A673 (cell line): ENCODE measurements at regions not wholly inside any gene's neighbourhood (a gene's known extent, or its start where the extent isn't known, plus 50 kb on each side); places are given as distances from the start of the nearest gene placed in this dataset.

ENCODE experiments used
- EZH2 ChIP-seq: fragments of 200-600 bp; sonication (generic); IDR thresholded peaks from 2 replicates; pipeline ENCODE4 v1.6.1; 2017; ENCODE audit warnings: borderline replicate concordance, low read depth, mild to moderate bottlenecking, mixed read lengths, antibody characterized with exemption, low read length; ENCODE audit not compliant: poor library complexity, severe bottlenecking
- TF ChIP-seq, protein P1 (sequence below): fragments of 300-800, 200-600 bp; sonication (generic); conservative IDR thresholded peaks from 2 replicates; pipeline ENCODE4 v1.5.1; 2017; ENCODE audit warnings: low read depth, mild to moderate bottlenecking, antibody characterized with exemption, low read length, moderate library complexity, mixed read lengths

DNA sequence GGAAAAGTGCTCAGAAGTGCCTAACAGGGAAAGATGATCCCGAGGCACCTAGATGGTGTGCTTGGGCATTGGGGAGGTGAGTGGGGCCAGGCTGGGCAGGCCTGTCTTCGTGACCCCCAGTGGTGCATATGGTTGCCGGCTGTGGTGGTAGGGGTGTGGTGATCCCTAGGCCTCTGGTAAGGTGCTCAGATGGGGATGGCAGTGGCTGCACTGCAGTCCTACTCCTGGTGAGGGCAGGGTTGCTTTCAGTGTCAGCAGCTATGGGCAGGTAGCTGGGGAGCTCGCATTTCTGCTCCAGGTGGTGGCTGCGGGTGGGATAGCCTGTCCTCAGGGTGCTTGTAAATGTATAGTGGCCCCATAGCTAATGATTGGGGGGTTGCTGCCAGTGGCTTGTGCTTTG, 154.0 kb downstream of the RAMP3 start:
- no peak for TF ChIP-seq EZH2
- TF ChIP-seq, protein P1, sequence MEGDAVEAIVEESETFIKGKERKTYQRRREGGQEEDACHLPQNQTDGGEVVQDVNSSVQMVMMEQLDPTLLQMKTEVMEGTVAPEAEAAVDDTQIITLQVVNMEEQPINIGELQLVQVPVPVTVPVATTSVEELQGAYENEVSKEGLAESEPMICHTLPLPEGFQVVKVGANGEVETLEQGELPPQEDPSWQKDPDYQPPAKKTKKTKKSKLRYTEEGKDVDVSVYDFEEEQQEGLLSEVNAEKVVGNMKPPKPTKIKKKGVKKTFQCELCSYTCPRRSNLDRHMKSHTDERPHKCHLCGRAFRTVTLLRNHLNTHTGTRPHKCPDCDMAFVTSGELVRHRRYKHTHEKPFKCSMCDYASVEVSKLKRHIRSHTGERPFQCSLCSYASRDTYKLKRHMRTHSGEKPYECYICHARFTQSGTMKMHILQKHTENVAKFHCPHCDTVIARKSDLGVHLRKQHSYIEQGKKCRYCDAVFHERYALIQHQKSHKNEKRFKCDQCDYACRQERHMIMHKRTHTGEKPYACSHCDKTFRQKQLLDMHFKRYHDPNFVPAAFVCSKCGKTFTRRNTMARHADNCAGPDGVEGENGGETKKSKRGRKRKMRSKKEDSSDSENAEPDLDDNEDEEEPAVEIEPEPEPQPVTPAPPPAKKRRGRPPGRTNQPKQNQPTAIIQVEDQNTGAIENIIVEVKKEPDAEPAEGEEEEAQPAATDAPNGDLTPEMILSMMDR = no peak
